ENCODE measurements at regions not wholly inside any gene's neighbourhood (a gene's known extent, or its start where the extent isn't known, plus 50 kb on each side); places are given as distances from the start of the nearest gene placed in this dataset.

DNA sequence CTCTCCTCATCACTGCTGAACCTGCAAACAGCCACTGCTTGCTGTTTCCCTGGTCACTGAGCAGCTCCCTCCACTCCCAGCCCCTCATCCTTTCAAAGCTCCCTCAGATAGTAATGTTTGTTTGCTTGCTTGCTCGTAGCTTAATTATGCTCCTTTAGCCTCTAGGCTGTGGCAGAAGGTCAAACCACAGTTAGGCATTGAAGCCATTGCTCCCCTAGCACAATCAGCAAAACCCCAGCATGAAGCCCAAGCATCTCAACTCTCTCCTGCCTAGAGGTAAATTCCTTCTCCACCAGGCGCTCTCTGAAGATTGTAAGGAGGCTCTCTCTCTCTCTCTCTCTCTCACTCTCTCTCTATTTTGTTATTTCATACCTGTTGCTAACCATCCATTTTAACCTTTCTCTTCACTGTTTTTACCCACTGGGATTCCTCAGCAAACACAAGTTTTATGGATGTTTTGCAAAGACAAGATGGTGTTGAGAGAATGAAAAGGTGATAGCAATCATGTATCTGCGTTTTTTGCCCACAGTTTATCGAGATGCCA lies 135.9 kb upstream of the HNRNPA3 start:
- Histone ChIP-seq H3K9me3 (ENCODE audit: insufficient read depth, low read depth, low read length) (no peaks in the 10 kb centered on the region), H3K4me3 (ENCODE audit: low read length) (no peak overlapping the region), H3K9ac (ENCODE audit: low read depth, low read length) (no peak overlapping the region), H3K36me3 (ENCODE audit: insufficient read depth, low read length) (no peaks in the 10 kb centered on the region), H3K27me3 (ENCODE audit: insufficient read depth, low read length) (no peaks in the 10 kb centered on the region), H3K27ac (ENCODE audit: low read depth, low read length) (no peak overlapping the region), H3K4me1 (ENCODE audit: insufficient read depth, low read length) (peaks cover 7% of the 10 kb centered on the region; the same call in 1 of the 2 replicates)
- WGBS: 57% methylated on average over 4 of the region's 4 CpGs

DNA sequence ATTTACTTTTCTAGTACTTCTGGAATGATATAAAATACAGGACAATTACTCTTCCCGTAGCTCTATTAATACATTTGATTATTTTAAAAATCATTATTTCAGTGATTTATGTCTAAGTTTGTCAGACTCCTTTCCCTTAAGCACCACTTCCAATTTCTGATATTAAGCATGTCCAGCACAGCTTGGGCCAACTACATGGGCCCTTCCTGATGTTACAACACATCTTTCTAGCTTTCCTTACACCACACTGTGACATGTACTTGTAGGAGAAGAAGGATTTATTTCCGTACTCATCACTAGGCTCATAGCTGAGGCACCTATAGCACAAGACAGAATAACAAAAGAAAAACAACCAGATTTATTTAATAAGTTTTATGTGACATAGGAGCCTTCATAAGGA lies 134.8 kb upstream of the HNRNPA3 start:
- H3K4me3 ChIP-seq (ENCODE audit: low read length): no peak overlapping the region
- H3K9ac ChIP-seq (ENCODE audit: low read depth, low read length): no peak overlapping the region
- WGBS: no CpG with 5 or more reads among the region's 2 CpGs
- H3K27me3 ChIP-seq (ENCODE audit: insufficient read depth, low read length): no peaks in the 10 kb centered on the region
- no peak overlapping the region for H3K27ac ChIP-seq (ENCODE audit: low read depth, low read length)
- no peaks in the 10 kb centered on the region for H3K9me3 ChIP-seq (ENCODE audit: insufficient read depth, low read depth, low read length)
- no peaks in the 10 kb centered on the region for H3K36me3 ChIP-seq (ENCODE audit: insufficient read depth, low read length)
- peaks cover 7% of the 10 kb centered on the region; the same call in 1 of the 2 replicates for H3K4me1 ChIP-seq (ENCODE audit: insufficient read depth, low read length)

DNA sequence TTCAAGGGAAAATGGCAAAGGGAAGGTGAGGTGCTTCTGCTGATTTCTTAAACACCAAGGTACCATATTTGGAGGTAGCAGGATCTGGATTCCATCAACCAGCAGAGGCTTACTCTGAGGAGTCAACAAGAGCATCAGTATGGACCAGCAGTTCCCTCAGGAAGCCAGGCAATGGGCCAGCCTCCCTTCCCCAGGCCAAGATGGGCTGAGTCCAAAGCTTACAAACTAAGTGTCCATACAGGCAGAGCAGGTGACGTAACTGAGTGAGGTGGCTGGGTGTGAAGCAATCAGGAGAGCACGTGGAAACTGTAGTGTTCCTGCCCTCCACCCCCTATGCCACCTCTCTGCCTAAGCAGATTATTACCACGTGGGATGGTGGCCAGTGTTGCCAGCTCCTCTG lies 134.2 kb upstream of the HNRNPA3 start:
- no peaks in the 10 kb centered on the region for H3K36me3 ChIP-seq (ENCODE audit: insufficient read depth, low read length)
- no peak overlapping the region for H3K4me3 ChIP-seq (ENCODE audit: low read length)
- H3K4me1 ChIP-seq (ENCODE audit: insufficient read depth, low read length): peaks cover 7% of the 10 kb centered on the region; the same call in 1 of the 2 replicates
- H3K9ac ChIP-seq (ENCODE audit: low read depth, low read length): no peak overlapping the region
- 94% methylated on average over 3 of the region's 3 CpGs for WGBS
- no peaks in the 10 kb centered on the region for H3K9me3 ChIP-seq (ENCODE audit: insufficient read depth, low read depth, low read length)
- H3K27me3 ChIP-seq (ENCODE audit: insufficient read depth, low read length): no peaks in the 10 kb centered on the region
- no peak overlapping the region for H3K27ac ChIP-seq (ENCODE audit: low read depth, low read length)

DNA sequence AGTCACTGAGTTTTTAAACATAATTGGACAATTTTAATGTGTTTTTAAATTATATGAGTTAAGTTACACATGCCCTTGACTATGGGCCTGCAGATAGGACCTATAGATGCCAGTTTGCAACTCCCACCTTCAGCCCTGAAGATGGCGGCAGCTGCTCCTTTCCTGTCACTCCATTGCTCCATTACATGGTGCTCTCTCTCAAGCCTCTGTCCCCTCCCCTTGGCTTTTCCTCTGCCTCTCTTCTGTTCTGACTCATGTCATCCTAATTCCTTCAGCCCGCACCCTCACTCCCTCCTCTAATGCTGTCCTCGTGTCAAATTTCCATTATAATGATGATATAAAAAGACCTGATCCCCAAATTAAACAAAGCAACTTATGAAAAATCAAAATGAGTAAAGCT lies 133.7 kb upstream of the HNRNPA3 start:
- Histone ChIP-seq H3K9ac (ENCODE audit: low read depth, low read length) (no peak overlapping the region), H3K4me3 (ENCODE audit: low read length) (no peak overlapping the region), H3K9me3 (ENCODE audit: insufficient read depth, low read depth, low read length) (no peaks in the 10 kb centered on the region), H3K4me1 (ENCODE audit: insufficient read depth, low read length) (peaks cover 7% of the 10 kb centered on the region; the same call in 1 of the 2 replicates), H3K27me3 (ENCODE audit: insufficient read depth, low read length) (no peaks in the 10 kb centered on the region), H3K36me3 (ENCODE audit: insufficient read depth, low read length) (no peaks in the 10 kb centered on the region), H3K27ac (ENCODE audit: low read depth, low read length) (no peak overlapping the region)
- WGBS: 79% methylated on average over 3 of the region's 3 CpGs

DNA sequence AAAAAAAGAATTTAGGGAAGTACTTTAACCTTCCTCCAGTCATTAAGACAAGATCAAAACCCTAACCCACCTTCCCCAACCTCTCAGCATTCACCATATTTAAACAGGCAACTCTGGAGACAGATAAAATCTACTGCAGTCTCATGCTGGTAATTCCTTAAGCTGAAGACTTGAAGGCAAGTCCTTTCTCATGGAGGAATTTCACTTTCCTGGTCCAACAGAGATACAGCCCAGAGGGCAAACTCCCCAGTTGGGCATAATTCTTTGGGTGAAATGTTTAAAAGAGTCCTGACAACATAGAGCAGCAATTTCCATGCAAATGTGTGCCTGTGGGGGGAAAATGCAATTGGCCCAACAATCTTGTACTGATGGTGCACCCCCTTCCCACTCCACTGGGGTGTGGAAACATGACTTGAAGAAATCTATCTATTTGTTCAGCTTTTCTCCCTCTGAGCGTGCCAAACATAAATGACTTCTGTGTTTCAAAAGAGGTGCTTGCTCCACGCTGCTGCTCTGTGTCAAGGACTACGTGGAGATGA lies 131.8 kb upstream of the HNRNPA3 start:
- Histone ChIP-seq H3K27ac (ENCODE audit: low read depth, low read length) (no peak overlapping the region), H3K4me3 (ENCODE audit: low read length) (no peak overlapping the region), H3K36me3 (ENCODE audit: insufficient read depth, low read length) (no peaks in the 10 kb centered on the region), H3K9me3 (ENCODE audit: insufficient read depth, low read depth, low read length) (no peaks in the 10 kb centered on the region), H3K27me3 (ENCODE audit: insufficient read depth, low read length) (no peaks in the 10 kb centered on the region), H3K9ac (ENCODE audit: low read depth, low read length) (no peak overlapping the region), H3K4me1 (ENCODE audit: insufficient read depth, low read length) (peaks cover 7% of the 10 kb centered on the region; the same call in 1 of the 2 replicates)
- WGBS: 92% methylated on average over 3 of the region's 3 CpGs

DNA sequence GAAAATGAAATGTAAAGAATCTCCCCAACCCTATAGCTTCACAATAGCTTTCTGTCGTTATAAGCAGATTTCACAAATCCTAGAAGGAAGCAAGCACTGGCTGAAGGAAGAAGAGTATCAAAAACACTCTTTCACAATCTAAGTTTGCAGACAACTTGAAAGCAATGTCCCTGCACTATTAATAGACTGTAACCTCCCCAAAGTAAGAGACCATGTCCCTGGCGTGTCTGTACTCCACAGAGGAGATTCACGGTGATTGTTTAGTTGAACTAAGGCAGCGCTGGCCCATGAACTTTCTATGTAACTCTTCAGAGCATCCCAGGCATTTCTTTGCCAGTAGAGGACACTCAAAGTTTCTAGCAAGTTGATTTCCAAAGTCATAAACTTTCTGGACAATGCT lies 128.0 kb upstream of the HNRNPA3 start:
- H3K4me3 ChIP-seq (ENCODE audit: low read length): no peak overlapping the region
- no peak overlapping the region for H3K9ac ChIP-seq (ENCODE audit: low read depth, low read length)
- no peaks in the 10 kb centered on the region for H3K36me3 ChIP-seq (ENCODE audit: insufficient read depth, low read length)
- no peaks in the 10 kb centered on the region for H3K9me3 ChIP-seq (ENCODE audit: insufficient read depth, low read depth, low read length)
- H3K27ac ChIP-seq (ENCODE audit: low read depth, low read length): no peak overlapping the region
- H3K27me3 ChIP-seq (ENCODE audit: insufficient read depth, low read length): no peaks in the 10 kb centered on the region
- 95% methylated on average over 4 of the region's 4 CpGs for WGBS
- no peaks in the 10 kb centered on the region for H3K4me1 ChIP-seq (ENCODE audit: insufficient read depth, low read length)

DNA sequence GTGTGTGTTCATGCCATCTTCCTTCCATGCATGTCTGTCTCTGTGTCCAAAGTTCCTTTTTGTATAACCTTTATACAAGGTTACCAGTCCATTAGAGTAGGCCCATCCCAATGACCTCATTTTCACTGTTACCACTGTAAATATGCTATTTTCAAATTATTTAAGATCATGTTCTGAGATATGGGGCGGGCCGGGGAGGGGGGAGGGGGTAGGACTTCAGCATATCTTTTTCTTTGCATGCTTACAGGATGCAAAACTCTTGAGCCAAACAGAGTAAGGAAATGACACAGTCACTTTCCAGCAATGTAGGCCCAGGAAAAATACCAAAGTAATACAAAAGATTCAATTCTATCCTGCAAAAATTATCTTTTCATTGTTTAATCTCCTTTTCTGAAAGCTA lies 124.1 kb upstream of the HNRNPA3 start:
- no peaks in the 10 kb centered on the region for H3K36me3 ChIP-seq (ENCODE audit: insufficient read depth, low read length)
- no peaks in the 10 kb centered on the region for H3K27me3 ChIP-seq (ENCODE audit: insufficient read depth, low read length)
- no peaks in the 10 kb centered on the region for H3K9me3 ChIP-seq (ENCODE audit: insufficient read depth, low read depth, low read length)
- no peaks in the 10 kb centered on the region for H3K4me1 ChIP-seq (ENCODE audit: insufficient read depth, low read length)
- no peak overlapping the region for H3K4me3 ChIP-seq (ENCODE audit: low read length)
- H3K9ac ChIP-seq (ENCODE audit: low read depth, low read length): no peak overlapping the region
- no CpG with 5 or more reads among the region's 2 CpGs for WGBS
- H3K27ac ChIP-seq (ENCODE audit: low read depth, low read length): no peak overlapping the region

DNA sequence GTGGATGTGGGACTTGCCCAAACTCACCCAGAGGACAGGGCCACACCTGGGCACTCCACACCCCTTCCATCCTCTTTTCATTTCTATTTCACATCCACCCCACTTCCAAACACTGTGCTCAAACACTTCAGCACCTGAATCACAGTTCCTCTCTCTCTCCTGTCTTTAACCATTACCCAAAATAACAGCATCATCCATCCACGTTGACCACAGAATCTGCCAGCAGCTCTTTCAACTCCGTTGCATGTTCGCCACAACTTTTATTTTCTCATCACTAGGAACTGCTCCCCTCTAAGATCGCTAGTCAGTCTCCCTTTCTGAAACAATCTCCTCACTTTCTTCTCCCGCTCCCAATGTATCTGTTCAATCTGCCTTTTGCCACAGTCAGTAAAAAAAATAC lies 121.6 kb upstream of the HNRNPA3 start:
- no peaks in the 10 kb centered on the region for H3K27me3 ChIP-seq (ENCODE audit: insufficient read depth, low read length)
- no peak overlapping the region for H3K9ac ChIP-seq (ENCODE audit: low read depth, low read length)
- no peaks in the 10 kb centered on the region for H3K9me3 ChIP-seq (ENCODE audit: insufficient read depth, low read depth, low read length)
- 92% methylated on average over 5 of the region's 5 CpGs for WGBS
- H3K27ac ChIP-seq (ENCODE audit: low read depth, low read length): no peak overlapping the region
- H3K4me1 ChIP-seq (ENCODE audit: insufficient read depth, low read length): no peaks in the 10 kb centered on the region
- H3K4me3 ChIP-seq (ENCODE audit: low read length): no peak overlapping the region
- no peaks in the 10 kb centered on the region for H3K36me3 ChIP-seq (ENCODE audit: insufficient read depth, low read length)

DNA sequence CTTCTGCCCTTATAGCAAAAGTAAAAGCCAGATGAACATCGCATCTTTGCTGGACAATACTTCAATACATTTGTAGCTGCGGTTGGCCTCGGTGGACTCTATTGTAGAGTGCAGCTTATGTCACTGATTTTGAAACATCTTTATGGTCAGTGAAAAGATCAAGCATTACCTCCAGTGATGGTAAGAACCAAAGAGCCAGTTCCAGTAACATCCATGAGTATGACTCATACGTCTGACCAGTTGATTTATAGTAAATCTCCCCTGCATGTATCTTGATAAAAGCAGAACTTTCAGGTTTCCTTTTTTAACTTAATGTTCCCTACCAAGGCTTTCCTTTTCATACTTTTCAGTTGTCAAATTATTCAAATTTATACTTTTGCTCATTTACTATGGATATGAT lies 119.2 kb upstream of the HNRNPA3 start:
- Histone ChIP-seq H3K27me3 (ENCODE audit: insufficient read depth, low read length) (no peaks in the 10 kb centered on the region), H3K9ac (ENCODE audit: low read depth, low read length) (no peak overlapping the region), H3K4me1 (ENCODE audit: insufficient read depth, low read length) (no peaks in the 10 kb centered on the region), H3K9me3 (ENCODE audit: insufficient read depth, low read depth, low read length) (no peaks in the 10 kb centered on the region), H3K4me3 (ENCODE audit: low read length) (no peak overlapping the region), H3K27ac (ENCODE audit: low read depth, low read length) (no peak overlapping the region), H3K36me3 (ENCODE audit: insufficient read depth, low read length) (no peaks in the 10 kb centered on the region)
- 94% methylated on average over 4 of the region's 4 CpGs for WGBS

DNA sequence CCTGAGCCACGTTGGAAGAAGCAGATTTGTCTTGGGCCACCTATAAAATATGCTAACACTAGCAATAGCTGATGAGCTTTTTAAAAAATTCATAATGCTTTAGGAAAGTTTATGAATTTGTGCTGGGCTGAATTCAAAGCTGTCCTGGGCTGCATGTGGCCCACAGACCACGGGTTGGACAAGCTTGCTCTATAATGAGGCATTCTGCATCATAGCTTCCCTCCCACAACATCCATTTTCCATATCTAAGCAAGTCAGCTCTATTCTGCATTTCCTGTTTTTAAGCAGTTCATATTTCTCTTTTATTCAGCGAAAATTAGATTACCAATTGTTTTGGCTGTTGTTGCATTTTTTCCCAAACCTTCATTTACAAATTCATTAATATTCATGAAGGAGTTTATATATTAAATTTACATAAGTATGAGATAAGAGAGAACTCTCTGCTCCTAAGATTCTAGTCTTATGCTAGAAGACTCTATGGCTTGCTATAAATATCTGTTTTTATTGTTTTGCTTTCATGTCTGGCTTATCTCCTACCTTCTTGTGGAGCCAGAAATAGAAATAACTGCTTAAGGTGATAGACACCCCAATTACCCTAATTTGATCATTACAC lies 114.5 kb upstream of the HNRNPA3 start:
- Histone ChIP-seq H3K27me3 (ENCODE audit: insufficient read depth, low read length) (no peaks in the 10 kb centered on the region), H3K36me3 (ENCODE audit: insufficient read depth, low read length) (no peaks in the 10 kb centered on the region), H3K4me1 (ENCODE audit: insufficient read depth, low read length) (no peaks in the 10 kb centered on the region), H3K27ac (ENCODE audit: low read depth, low read length) (no peak overlapping the region), H3K4me3 (ENCODE audit: low read length) (no peak overlapping the region), H3K9ac (ENCODE audit: low read depth, low read length) (no peak overlapping the region), H3K9me3 (ENCODE audit: insufficient read depth, low read depth, low read length) (peaks cover 3% of the 10 kb centered on the region; the same call in 1 of the 2 replicates)
- WGBS: 94% methylated on average over 3 of the region's 3 CpGs

DNA sequence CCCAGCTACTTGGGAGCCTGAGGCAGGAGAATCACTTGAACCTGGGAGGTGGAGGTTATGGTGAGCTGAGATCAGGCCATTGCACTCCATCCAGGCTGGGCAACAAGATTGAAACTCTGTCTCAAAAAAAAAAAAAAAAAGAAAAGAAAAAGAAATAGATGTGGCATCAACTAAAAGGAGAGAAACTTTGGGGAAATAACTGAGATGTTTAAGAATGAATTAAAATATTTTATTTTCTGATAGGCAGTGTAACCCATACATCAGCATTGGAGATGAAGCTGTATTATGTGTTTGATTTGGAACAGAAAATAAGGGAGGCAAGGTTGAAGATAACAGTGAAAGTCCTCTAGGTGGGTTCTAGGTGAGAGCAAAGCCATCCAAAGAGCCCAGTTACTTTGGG lies 110.7 kb upstream of the HNRNPA3 start:
- Histone ChIP-seq H3K27ac (ENCODE audit: low read depth, low read length) (no peak overlapping the region), H3K9me3 (ENCODE audit: insufficient read depth, low read depth, low read length) (peaks cover 3% of the 10 kb centered on the region; the same call in 1 of the 2 replicates), H3K4me3 (ENCODE audit: low read length) (no peak overlapping the region), H3K9ac (ENCODE audit: low read depth, low read length) (no peak overlapping the region), H3K4me1 (ENCODE audit: insufficient read depth, low read length) (no peaks in the 10 kb centered on the region), H3K36me3 (ENCODE audit: insufficient read depth, low read length) (no peaks in the 10 kb centered on the region), H3K27me3 (ENCODE audit: insufficient read depth, low read length) (no peaks in the 10 kb centered on the region)

All from HUES64 (cell line).